HepG2 (cell line): ENCODE measurements at regions not wholly inside any gene's neighbourhood (a gene's known extent, or its start where the extent isn't known, plus 50 kb on each side); places are given as distances from the start of the nearest gene placed in this dataset.
A peak's percentile ranks its signal among the peaks of the same experiment; 100 is the strongest.

Experiments used
- ATAC-seq: fragments of 200-7000 bp; cut with Tn5 transposase; 3 replicates; pipeline ENCODE4 v1.9.1; 2020; ENCODE audit warnings: mild to moderate bottlenecking, moderate library complexity
- BruUV-seq: library from RNA; stranded (reverse); fragments of 400-500 nt; replicated peaks from 2 replicates; lab custom pipeline; 2021; lab: Mats Ljungman, UMichigan
- CTCF ChIA-PET: fragments of 300-600 bp; formaldehyde crosslinking; extraction: SDS; loops from one replicate; lab custom pipeline; 2021; ENCODE audit warnings: low total read pairs, inconsistent platforms, low intra/inter-chr PET ratio; lab: Yijun Ruan, JAX
- POLR2A ChIA-PET: fragments of 350-600 bp; sonication (Branson Sonifier 250); formaldehyde crosslinking; loops from one replicate; lab custom pipeline; 2020; ENCODE audit warnings: antibody characterized with exemption, inconsistent platforms; lab: Yijun Ruan, JAX
- DNase-seq: peaks from one replicate; pipeline ENCODE4 v3.0.0-alpha.2; 2015; ENCODE audit warnings: low spot score
- FAIRE-seq: peaks from 3 replicates; lab custom pipeline; 2011; peaks lifted over from hg19 to GRCh38; lab: Jason Lieb, UNC
- H2AFZ ChIP-seq: one replicate; pipeline ENCODE4 v1.6.1; 2011; ENCODE audit warnings: low read length, inconsistent platforms
- H3K27ac ChIP-seq: fragments of 300-600 bp; 3 replicates; pipeline ENCODE4 v1.8.0; 2011; ENCODE audit warnings: mixed run types, mild to moderate bottlenecking, mixed read lengths, low read length, inconsistent platforms; ENCODE audit not compliant: insufficient read depth; ENCODE audit errors: extremely low read length
- H3K27me3 ChIP-seq, 2 experiments: fragments of 200-600 bp in 1 of 2; 2 replicates in 1 of 2; 3 replicates in 1 of 2; pipeline versions ENCODE4 v1.6.0 to v1.8.0; 2011; ENCODE audit warnings: low read length in 2 of 2, mild to moderate bottlenecking in 2 of 2, moderate library complexity in 2 of 2, inconsistent platforms in 1 of 2; ENCODE audit not compliant: insufficient read depth in 2 of 2, control insufficient read depth in 1 of 2
- H3K36me3 ChIP-seq, 2 experiments: fragments of 200-600 bp in 1 of 2; replicated peaks in 1 of 2; 2 replicates in 1 of 2; 3 replicates in 1 of 2; pipeline versions ENCODE4 v1.5.1 to v1.8.0; 2011; ENCODE audit warnings: low read length in 2 of 2, inconsistent platforms in 1 of 2; ENCODE audit not compliant: insufficient read depth in 2 of 2, control insufficient read depth in 1 of 2
- H3K4me1 ChIP-seq: 2 replicates; pipeline ENCODE4 v1.5.1; 2012; ENCODE audit warnings: low read length, inconsistent platforms; ENCODE audit not compliant: insufficient read depth
- H3K4me2 ChIP-seq: 2 replicates; pipeline ENCODE4 v1.6.0; 2011; ENCODE audit warnings: low read depth, low read length, inconsistent platforms
- H3K4me3 ChIP-seq, 3 experiments: fragments of 200-600 bp in 1 of 3; sonication (generic), shearing (Covaris generic) in 1 of 3; replicated peaks in 1 of 3; 2 replicates each; pipeline ENCODE4 v1.5.1; 2011 to 2016; ENCODE audit warnings: low read length in 3 of 3, inconsistent platforms in 2 of 3, low read depth in 2 of 3, mild to moderate bottlenecking in 2 of 3, control low read depth in 1 of 3, mixed read lengths in 1 of 3; ENCODE audit not compliant: insufficient read depth in 1 of 3
- H3K79me2 ChIP-seq: one replicate; pipeline ENCODE4 v1.6.1; 2011; ENCODE audit warnings: low read length, inconsistent platforms; ENCODE audit not compliant: insufficient read depth
- H3K9ac ChIP-seq: 2 replicates; pipeline ENCODE4 v1.6.0; 2011; ENCODE audit warnings: mild to moderate bottlenecking, low read depth, low read length, inconsistent platforms; ENCODE audit not compliant: insufficient read depth
- H3K9me3 ChIP-seq: 2 replicates; pipeline ENCODE4 v1.5.1; 2012; ENCODE audit warnings: mild to moderate bottlenecking, low read length
- H4K20me1 ChIP-seq: 2 replicates; pipeline ENCODE4 v1.6.0; 2011; ENCODE audit warnings: inconsistent platforms, mild to moderate bottlenecking, low read length, moderate library complexity; ENCODE audit not compliant: insufficient read depth
- ETV5 ChIP-seq: IDR thresholded peaks from 2 replicates; pipeline ENCODE4 v1.6.1; 2018; ENCODE audit warnings: missing biosample characterization, missing genetic modification reagents, inconsistent platforms, borderline replicate concordance
- MTA1 ChIP-seq: sonication (generic); formaldehyde crosslinking; IDR thresholded peaks from 2 replicates; pipeline ENCODE4 v1.4.0; 2020; ENCODE audit warnings: missing genetic modification reagents, mild to moderate bottlenecking, borderline replicate concordance
- ZNF224 ChIP-seq: sonication (generic); formaldehyde crosslinking; IDR thresholded peaks from 2 replicates; pipeline ENCODE4 v1.5.0; 2020; ENCODE audit warnings: mild to moderate bottlenecking, missing genetic modification reagents
- ZNF629 ChIP-seq: sonication (generic); formaldehyde crosslinking; conservative IDR thresholded peaks from 2 replicates; pipeline ENCODE4 v1.5.0; 2020; ENCODE audit warnings: missing genetic modification reagents
- ZNF672 ChIP-seq: sonication (generic); formaldehyde crosslinking; IDR thresholded peaks from 2 replicates; pipeline ENCODE4 v1.8.1; 2022; ENCODE audit warnings: missing genetic modification reagents
- ZNF724P ChIP-seq: sonication (generic); formaldehyde crosslinking; IDR thresholded peaks from 2 replicates; pipeline ENCODE4 v1.8.0; 2022; ENCODE audit warnings: missing genetic modification reagents, borderline replicate concordance
- ZNF878 ChIP-seq: sonication (generic); formaldehyde crosslinking; IDR thresholded peaks from 2 replicates; pipeline ENCODE4 v1.8.1; 2023; ENCODE audit warnings: mild to moderate bottlenecking, missing genetic modification reagents, moderate library complexity
- WGBS: methylation state at CpG from one replicate; pipeline ENCODE4 v1.1.6; 2017; ENCODE audit warnings: low lambda C conversion rate; 5-methylcytosine and 5-hydroxymethylcytosine counted together
- in situ Hi-C: cut with HindIII; loops from 2 replicates; pipeline ENCODE4 v1.10.0; 2017; ENCODE audit warnings: low pct_unique_long_range_greater_than_20kb; ENCODE audit not compliant: extremely low pct_ligation_motif_present
- intact Hi-C: fragments of 100-400 bp; cut with micrococcal nuclease; formaldehyde crosslinking; loops from one replicate; pipeline ENCODE4 v1.10.0; 2022; ENCODE audit not compliant: unreplicated experiment
- TF ChIP-seq, protein P1 (sequence below): sonication (generic); formaldehyde crosslinking; IDR thresholded peaks from 2 replicates; pipeline ENCODE4 v1.8.0; 2022; ENCODE audit warnings: low read depth, missing genetic modification reagents
- TF ChIP-seq, protein P2 (sequence below): IDR thresholded peaks from 2 replicates; pipeline ENCODE4 v1.6.1; 2016; ENCODE audit warnings: mild to moderate bottlenecking, missing biosample characterization, missing genetic modification reagents
- TF ChIP-seq, protein P3 (sequence below): sonication (generic); formaldehyde crosslinking; IDR thresholded peaks from 2 replicates; pipeline ENCODE4 v1.4.0; 2020; ENCODE audit warnings: low read depth, missing genetic modification reagents
- TF ChIP-seq, protein P4 (sequence below): sonication (generic); formaldehyde crosslinking; IDR thresholded peaks from 2 replicates; pipeline ENCODE4 v1.8.1; 2022; ENCODE audit warnings: low read depth, mild to moderate bottlenecking, missing genetic modification reagents
- TF ChIP-seq, protein P5 (sequence below): fragments of 450-650 bp; IDR thresholded peaks from 2 replicates; pipeline ENCODE4 v1.6.1; 2016

DNA sequence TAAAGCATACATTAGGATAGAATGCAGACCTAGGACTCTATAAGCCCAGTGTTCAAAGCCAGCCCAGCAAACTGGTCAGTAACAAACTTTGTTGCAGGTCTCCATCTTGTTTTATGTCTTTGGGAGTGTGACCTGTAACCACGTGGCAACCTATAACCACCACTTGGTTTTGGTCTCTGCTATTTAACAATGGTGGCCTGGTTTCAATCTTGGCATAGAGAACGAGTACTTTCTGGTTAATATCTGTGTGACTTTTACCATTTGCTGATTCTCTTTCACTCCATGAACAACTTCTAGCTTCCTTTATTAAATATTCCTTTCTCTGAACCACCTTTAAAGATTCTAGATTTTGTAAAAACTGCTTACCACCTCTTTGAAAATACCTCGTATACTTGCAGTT lies 118.5 kb downstream of the KCNS3 start (continued):
- TF ChIP-seq ZNF629 (CRISPR knock-in tag) (no peak), ZNF878 (CRISPR knock-in tag) (no peak), ZNF724P (CRISPR knock-in tag) (no peak), ETV5 (CRISPR knock-in tag) (no peak), MTA1 (no peak)
- TF ChIP-seq, protein P1, sequence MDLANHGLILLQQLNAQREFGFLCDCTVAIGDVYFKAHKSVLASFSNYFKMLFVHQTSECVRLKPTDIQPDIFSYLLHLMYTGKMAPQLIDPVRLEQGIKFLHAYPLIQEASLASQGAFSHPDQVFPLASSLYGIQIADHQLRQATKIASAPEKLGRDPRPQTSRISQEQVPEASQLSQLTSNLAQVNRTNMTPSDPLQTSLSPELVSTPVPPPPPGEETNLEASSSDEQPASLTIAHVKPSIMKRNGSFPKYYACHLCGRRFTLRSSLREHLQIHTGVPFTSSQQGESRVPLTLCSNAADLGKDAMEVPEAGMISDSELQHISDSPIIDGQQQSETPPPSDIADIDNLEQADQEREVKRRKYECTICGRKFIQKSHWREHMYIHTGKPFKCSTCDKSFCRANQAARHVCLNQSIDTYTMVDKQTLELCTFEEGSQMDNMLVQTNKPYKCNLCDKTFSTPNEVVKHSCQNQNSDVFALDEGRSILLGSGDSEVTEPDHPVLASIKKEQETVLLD: no peak
- TF ChIP-seq, protein P2, sequence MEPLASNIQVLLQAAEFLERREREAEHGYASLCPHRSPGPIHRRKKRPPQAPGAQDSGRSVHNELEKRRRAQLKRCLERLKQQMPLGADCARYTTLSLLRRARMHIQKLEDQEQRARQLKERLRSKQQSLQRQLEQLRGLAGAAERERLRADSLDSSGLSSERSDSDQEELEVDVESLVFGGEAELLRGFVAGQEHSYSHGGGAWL (CRISPR knock-in tag): no peak
- TF ChIP-seq, protein P3, sequence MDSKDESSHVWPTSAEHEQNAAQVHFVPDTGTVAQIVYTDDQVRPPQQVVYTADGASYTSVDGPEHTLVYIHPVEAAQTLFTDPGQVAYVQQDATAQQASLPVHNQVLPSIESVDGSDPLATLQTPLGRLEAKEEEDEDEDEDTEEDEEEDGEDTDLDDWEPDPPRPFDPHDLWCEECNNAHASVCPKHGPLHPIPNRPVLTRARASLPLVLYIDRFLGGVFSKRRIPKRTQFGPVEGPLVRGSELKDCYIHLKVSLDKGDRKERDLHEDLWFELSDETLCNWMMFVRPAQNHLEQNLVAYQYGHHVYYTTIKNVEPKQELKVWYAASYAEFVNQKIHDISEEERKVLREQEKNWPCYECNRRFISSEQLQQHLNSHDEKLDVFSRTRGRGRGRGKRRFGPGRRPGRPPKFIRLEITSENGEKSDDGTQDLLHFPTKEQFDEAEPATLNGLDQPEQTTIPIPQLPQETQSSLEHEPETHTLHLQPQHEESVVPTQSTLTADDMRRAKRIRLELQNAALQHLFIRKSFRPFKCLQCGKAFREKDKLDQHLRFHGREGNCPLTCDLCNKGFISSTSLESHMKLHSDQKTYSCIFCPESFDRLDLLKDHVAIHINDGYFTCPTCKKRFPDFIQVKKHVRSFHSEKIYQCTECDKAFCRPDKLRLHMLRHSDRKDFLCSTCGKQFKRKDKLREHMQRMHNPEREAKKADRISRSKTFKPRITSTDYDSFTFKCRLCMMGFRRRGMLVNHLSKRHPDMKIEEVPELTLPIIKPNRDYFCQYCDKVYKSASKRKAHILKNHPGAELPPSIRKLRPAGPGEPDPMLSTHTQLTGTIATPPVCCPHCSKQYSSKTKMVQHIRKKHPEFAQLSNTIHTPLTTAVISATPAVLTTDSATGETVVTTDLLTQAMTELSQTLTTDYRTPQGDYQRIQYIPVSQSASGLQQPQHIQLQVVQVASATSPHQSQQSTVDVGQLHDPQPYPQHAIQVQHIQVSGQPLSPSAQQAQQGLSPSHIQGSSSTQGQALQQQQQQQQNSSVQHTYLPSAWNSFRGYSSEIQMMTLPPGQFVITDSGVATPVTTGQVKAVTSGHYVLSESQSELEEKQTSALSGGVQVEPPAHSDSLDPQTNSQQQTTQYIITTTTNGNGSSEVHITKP (CRISPR knock-in tag): no peak
- TF ChIP-seq, all 625 proteins: peak for 0

DNA sequence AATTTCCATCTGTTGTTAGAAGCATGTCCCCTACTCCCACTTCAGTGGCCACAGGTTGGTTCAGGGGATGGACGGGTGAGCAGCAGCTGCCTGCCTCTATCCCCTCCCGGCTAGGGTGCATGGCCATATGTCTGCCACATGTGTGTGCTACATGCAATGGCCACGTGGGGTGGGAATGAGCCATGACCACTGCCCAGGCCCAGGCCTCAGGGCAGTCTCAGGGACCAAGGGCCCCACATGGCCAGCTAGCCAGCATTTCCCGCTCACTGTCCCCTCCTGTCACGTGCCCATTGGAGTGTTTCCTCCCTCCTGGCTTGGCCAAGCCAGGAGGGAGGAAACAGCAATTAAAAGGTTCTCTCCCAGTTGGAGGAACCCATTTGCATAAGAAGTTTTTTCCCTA lies 117.1 kb downstream of the KCNS3 start:
- no peaks in the 10 kb centered on the region for H3K9me3 ChIP-seq
- no TSS peak for BruUV-seq
- peak; percentile 73 for ATAC-seq
- ChIA-PET CTCF (no interaction called here), POLR2A (no interaction called here)
- no peak overlapping the region for H3K27ac ChIP-seq
- H3K4me3 ChIP-seq: no peak overlapping the region
- H3K4me2 ChIP-seq: no peak overlapping the region
- intact Hi-C loops: no loop called here
- no peaks in the 10 kb centered on the region for H3K79me2 ChIP-seq
- FAIRE-seq: no peak
- no peaks in the 10 kb centered on the region for H4K20me1 ChIP-seq
- in situ Hi-C loops: no loop called here
- H3K27me3 ChIP-seq: no peaks in the 10 kb centered on the region
- H3K9ac ChIP-seq: no peak overlapping the region
- no peaks in the 10 kb centered on the region for H3K4me1 ChIP-seq
- no peak overlapping the region for H2AFZ ChIP-seq
- TF ChIP-seq ZNF224 (CRISPR knock-in tag): no peak
- TF ChIP-seq, protein P4, sequence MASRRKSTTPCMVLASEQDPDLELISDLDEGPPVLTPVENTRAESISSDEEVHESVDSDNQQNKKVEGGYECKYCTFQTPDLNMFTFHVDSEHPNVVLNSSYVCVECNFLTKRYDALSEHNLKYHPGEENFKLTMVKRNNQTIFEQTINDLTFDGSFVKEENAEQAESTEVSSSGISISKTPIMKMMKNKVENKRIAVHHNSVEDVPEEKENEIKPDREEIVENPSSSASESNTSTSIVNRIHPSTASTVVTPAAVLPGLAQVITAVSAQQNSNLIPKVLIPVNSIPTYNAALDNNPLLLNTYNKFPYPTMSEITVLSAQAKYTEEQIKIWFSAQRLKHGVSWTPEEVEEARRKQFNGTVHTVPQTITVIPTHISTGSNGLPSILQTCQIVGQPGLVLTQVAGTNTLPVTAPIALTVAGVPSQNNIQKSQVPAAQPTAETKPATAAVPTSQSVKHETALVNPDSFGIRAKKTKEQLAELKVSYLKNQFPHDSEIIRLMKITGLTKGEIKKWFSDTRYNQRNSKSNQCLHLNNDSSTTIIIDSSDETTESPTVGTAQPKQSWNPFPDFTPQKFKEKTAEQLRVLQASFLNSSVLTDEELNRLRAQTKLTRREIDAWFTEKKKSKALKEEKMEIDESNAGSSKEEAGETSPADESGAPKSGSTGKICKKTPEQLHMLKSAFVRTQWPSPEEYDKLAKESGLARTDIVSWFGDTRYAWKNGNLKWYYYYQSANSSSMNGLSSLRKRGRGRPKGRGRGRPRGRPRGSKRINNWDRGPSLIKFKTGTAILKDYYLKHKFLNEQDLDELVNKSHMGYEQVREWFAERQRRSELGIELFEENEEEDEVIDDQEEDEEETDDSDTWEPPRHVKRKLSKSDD: no peak
- no peak for TF ChIP-seq ZNF672 (CRISPR knock-in tag)
- TF ChIP-seq, protein P5, sequence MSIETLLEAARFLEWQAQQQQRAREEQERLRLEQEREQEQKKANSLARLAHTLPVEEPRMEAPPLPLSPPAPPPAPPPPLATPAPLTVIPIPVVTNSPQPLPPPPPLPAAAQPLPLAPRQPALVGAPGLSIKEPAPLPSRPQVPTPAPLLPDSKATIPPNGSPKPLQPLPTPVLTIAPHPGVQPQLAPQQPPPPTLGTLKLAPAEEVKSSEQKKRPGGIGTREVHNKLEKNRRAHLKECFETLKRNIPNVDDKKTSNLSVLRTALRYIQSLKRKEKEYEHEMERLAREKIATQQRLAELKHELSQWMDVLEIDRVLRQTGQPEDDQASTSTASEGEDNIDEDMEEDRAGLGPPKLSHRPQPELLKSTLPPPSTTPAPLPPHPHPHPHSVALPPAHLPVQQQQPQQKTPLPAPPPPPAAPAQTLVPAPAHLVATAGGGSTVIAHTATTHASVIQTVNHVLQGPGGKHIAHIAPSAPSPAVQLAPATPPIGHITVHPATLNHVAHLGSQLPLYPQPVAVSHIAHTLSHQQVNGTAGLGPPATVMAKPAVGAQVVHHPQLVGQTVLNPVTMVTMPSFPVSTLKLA: 0 out of 2 replicates have a peak, but pooled peaks have one; percentile 52
- DNase-seq: no peak
- WGBS: 10% methylated on average over 4 of the region's 5 CpGs
- H3K36me3 ChIP-seq: no peaks in the 10 kb centered on the region
